ENCODE measurements at regions not wholly inside any gene's neighbourhood (a gene's known extent, or its start where the extent isn't known, plus 50 kb on each side); places are given as distances from the start of the nearest gene placed in this dataset.

- ChIA-PET CTCF (no interaction called here), POLR2A (no interaction called here)
- DNase-seq (ENCODE audit: low read depth, low spot score) = no peak
- H3K4me3 ChIP-seq (ENCODE audit: low read depth, low read length) = no peak overlapping the region
- no peak for TF ChIP-seq CTCF (IDR thresholded peaks at IDR 0.05; ENCODE audit: insufficient read depth, low read length, missing control alignments)
Observed at GRCh38 chr16:8299635-8300034, 290.7 kb downstream of the TMEM114 start.

- ChIA-PET CTCF (no interaction called here), POLR2A (no interaction called here)
- no peak overlapping the region for H3K4me3 ChIP-seq (ENCODE audit: low read depth, low read length)
- no peak for TF ChIP-seq CTCF (IDR thresholded peaks at IDR 0.05; ENCODE audit: insufficient read depth, low read length, missing control alignments)
- DNase-seq (ENCODE audit: low read depth, low spot score) = no peak
Observed at GRCh38 chr16:8295513-8296237, 294.6 kb downstream of the TMEM114 start.

GRCh38 chr16:8293413-8293812 is 296.9 kb downstream of the TMEM114 start:
- TF ChIP-seq CTCF (IDR thresholded peaks at IDR 0.05; ENCODE audit: insufficient read depth, low read length, missing control alignments) = no peak
- ChIA-PET POLR2A (no interaction called here), CTCF (no interaction called here)
- DNase-seq (ENCODE audit: low read depth, low spot score) = no peak
- no peak overlapping the region for H3K4me3 ChIP-seq (ENCODE audit: low read depth, low read length)

DNA sequence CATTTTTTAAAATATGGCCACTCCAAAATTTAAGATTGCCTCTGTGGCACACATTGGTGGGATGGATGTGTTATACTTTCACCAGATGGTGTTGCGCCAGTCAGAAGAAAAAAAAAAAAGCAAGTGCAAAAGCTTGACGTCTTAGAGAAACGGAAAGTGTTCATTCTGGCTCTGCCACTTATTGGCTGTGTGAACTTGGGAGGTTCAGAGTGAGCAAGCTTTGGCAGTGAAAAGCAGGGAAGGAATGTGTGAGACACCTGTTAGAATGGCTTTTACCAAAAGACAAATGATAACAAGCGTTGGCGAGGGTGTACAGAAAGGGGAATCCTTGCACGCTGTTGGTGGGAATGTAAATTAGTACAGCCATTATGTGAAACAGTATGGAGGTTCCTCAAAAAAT is 298.0 kb downstream of the TMEM114 start:
- ChIA-PET CTCF (no interaction called here), POLR2A (no interaction called here)
- TF ChIP-seq CTCF (IDR thresholded peaks at IDR 0.05; ENCODE audit: insufficient read depth, low read length, missing control alignments) = no peak
- no peak overlapping the region for H3K4me3 ChIP-seq (ENCODE audit: low read depth, low read length)
- no peak for DNase-seq (ENCODE audit: low read depth, low spot score)

DNA sequence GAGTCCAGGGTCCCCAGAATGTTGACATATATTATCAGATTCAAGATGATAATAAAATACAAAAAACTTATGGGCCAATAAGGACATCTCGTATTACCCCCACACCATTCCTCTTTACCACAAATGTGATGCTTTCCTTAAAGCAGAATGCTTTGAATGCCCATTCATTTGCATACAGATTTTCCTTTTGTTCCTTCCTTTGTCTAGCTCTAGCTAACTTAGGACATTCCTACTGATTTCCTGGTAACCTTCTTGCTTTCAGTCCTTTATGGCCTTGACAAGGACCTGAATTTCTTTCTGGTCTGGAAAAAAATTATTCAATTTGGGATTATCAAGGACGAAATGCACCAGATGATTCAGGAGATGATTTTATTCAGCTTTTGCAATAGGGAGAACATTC is 304.0 kb downstream of the TMEM114 start:
- no peak for DNase-seq (ENCODE audit: low read depth, low spot score)
- H3K4me3 ChIP-seq (ENCODE audit: low read depth, low read length) = no peak overlapping the region
- ChIA-PET CTCF (no interaction called here), POLR2A (no interaction called here)
- no peak for TF ChIP-seq CTCF (IDR thresholded peaks at IDR 0.05; ENCODE audit: insufficient read depth, low read length, missing control alignments)

DNA sequence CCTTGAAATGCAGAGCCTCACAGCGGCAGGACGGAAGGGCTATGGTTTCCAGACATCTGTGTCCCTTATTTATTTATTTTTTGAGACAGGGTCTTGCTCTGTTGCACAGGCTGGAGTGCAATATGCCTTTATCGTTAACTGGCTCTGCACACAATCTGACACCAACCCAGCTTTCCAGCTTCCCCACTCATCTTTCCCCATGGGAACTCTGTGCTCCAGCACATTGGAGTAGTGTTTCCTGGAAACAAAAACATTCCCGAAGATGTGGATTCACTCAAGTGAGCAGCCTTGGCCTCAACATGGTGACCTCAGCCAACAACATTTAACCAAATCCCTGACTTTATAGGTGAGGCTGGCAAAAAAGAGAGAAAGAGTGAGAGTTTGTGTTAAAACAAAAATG is 307.1 kb downstream of the TMEM114 start:
- DNase-seq (ENCODE audit: low read depth, low spot score) = no peak
- ChIA-PET POLR2A (no interaction called here), CTCF (no interaction called here)
- TF ChIP-seq CTCF (IDR thresholded peaks at IDR 0.05; ENCODE audit: insufficient read depth, low read length, missing control alignments) = no peak
- H3K4me3 ChIP-seq (ENCODE audit: low read depth, low read length) = no peak overlapping the region

All from AG04449 (cell line).